Activated T-helper 2 cell treated with anti-CD3 and anti-CD28 coated beads, Interferon-gamma antibody, Interleukin-2, Interleukin-4, amounts not matched to agents 10 μg/mL and 5 μg/mL and 100 μg/mL, durations not matched to agents 14 hours and 24 hours and 36 hours (primary cell): ENCODE measurements at regions not wholly inside any gene's neighbourhood (a gene's known extent, or its start where the extent isn't known, plus 50 kb on each side); places are given as distances from the start of the nearest gene placed in this dataset.

Experiments
- DNase-seq: peaks from one replicate; pipeline ENCODE4 v3.0.0; 2021; ENCODE audit warnings: low spot score
- H3K27ac Mint-ChIP-seq: one replicate; pipeline ENCODE4 v1.8.0; 2021; ENCODE audit warnings: mixed read lengths
- H3K27me3 Mint-ChIP-seq: one replicate; pipeline ENCODE4 v1.8.0; 2021; ENCODE audit warnings: low read depth, mixed read lengths
- H3K36me3 Mint-ChIP-seq: one replicate; pipeline ENCODE4 v1.8.0; 2021; ENCODE audit warnings: low read depth, mixed read lengths
- H3K4me1 Mint-ChIP-seq: one replicate; pipeline ENCODE4 v1.8.0; 2021; ENCODE audit warnings: low read depth, mixed read lengths
- H3K4me3 Mint-ChIP-seq: one replicate; pipeline ENCODE4 v1.8.0; 2021; ENCODE audit warnings: low read depth, mild to moderate bottlenecking, moderate library complexity, mixed read lengths
- H3K9me3 Mint-ChIP-seq: one replicate; pipeline ENCODE4 v1.8.0; 2021; ENCODE audit warnings: mixed read lengths
- intact Hi-C: fragments of 100-400 bp; cut with micrococcal nuclease; formaldehyde crosslinking; loops from one replicate; pipeline ENCODE4 v1.15.1; 2023

DNA sequence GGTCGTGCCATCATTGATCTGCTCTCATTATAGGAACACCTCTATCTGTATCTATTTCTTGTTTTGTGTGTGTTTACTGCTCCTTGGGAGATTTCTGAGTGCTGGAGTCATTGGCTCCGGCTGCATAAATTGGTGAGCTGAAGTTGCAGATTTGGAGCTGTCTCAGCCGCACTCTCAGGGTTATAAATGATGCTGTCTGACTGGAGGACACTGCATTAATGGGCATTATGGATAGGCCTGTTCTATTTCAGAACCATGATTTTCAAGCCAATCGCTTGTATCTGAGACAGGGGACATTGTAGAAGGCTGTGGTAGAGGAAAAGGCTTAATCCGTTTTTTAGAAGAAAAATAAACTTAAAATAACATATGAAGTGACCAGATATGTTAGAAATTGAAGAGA is 126.4 kb upstream of the KIF2B start:
- Mint-ChIP-seq H3K4me1 (no peaks in the 10 kb centered on the region), H3K27me3 (no peaks in the 10 kb centered on the region), H3K36me3 (no peaks in the 10 kb centered on the region), H3K9me3 (peaks cover 54% of the 10 kb centered on the region), H3K4me3 (no peak overlapping the region), H3K27ac (no peak overlapping the region)
- intact Hi-C loops = no loop called here
- no peak for DNase-seq

DNA sequence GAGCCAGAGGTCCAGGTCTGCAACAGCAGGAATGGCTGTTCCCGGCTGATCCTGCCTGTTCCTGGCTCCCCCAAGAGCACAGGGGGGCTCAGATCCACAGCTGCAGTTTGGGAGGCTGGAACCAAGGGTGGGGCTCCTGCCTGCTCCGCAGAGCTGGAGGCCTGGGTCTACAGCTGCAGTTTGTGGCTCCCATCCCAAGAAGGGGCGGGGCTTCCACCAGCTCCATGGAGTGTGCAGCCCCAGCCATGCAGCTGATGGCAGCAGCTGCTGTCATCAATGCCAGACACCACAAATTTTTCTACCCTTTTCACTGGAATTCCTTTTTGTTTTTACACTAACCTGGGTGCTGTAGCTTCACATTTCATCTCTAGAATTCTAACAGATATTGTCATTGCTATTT is 135.4 kb upstream of the KIF2B start:
- Mint-ChIP-seq H3K27me3 (no peaks in the 10 kb centered on the region), H3K27ac (no peak overlapping the region), H3K9me3 (peaks cover 52% of the 10 kb centered on the region), H3K36me3 (no peaks in the 10 kb centered on the region), H3K4me3 (no peak overlapping the region), H3K4me1 (no peaks in the 10 kb centered on the region)
- DNase-seq = no peak
- intact Hi-C loops = no loop called here

DNA sequence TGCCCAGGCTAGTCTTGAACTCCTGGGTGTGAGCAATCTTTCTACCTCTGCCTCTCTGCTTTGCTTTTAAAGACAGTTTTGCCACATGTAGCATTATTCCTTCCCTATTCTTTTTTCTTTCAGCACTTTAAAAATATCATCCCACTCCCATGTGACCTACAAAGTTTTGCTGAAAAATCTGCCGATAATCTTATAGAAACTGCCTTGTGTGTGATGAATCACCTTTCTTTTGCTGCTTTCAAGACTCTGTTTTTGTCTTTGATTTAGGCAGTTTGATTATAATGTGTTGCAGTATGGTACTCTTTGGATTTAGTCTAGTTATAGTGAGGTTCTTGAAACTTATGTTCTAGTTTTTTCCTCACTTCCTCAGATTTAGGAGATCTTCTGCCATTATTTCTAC is 142.0 kb upstream of the KIF2B start:
- Mint-ChIP-seq H3K36me3 (no peaks in the 10 kb centered on the region), H3K9me3 (peaks cover 45% of the 10 kb centered on the region), H3K27me3 (no peaks in the 10 kb centered on the region), H3K4me1 (no peaks in the 10 kb centered on the region), H3K4me3 (no peak overlapping the region), H3K27ac (no peak overlapping the region)
- intact Hi-C loops = no loop called here
- no peak for DNase-seq

- intact Hi-C loops = no loop called here
Observed at GRCh38 chr17:53668854-53669253, 153.9 kb upstream of the KIF2B start.

GRCh38 chr17:53662608-53663007 is 160.1 kb upstream of the KIF2B start:
- H3K9me3 Mint-ChIP-seq = peaks cover 51% of the 10 kb centered on the region
- intact Hi-C loops = no loop called here
- no peak overlapping the region for H3K4me3 Mint-ChIP-seq
- H3K27ac Mint-ChIP-seq = no peak overlapping the region
- H3K27me3 Mint-ChIP-seq = no peaks in the 10 kb centered on the region
- no peak for DNase-seq
- H3K4me1 Mint-ChIP-seq = no peaks in the 10 kb centered on the region
- no peaks in the 10 kb centered on the region for H3K36me3 Mint-ChIP-seq

More at GRCh38 chr17:53668854-53669253, 153.9 kb upstream of the KIF2B start:
- DNase-seq = no peak
- Mint-ChIP-seq H3K4me1 (no peaks in the 10 kb centered on the region), H3K9me3 (peaks cover 45% of the 10 kb centered on the region), H3K4me3 (no peak overlapping the region), H3K27me3 (no peaks in the 10 kb centered on the region), H3K36me3 (no peaks in the 10 kb centered on the region), H3K27ac (no peak overlapping the region)

GRCh38 chr17:53659181-53659580 is 163.5 kb upstream of the KIF2B start:
- Mint-ChIP-seq H3K9me3 (peaks cover 42% of the 10 kb centered on the region), H3K27me3 (no peaks in the 10 kb centered on the region), H3K4me3 (no peak overlapping the region), H3K4me1 (no peaks in the 10 kb centered on the region), H3K36me3 (no peaks in the 10 kb centered on the region), H3K27ac (no peak overlapping the region)
- DNase-seq = no peak
- intact Hi-C loops = no loop called here

DNA sequence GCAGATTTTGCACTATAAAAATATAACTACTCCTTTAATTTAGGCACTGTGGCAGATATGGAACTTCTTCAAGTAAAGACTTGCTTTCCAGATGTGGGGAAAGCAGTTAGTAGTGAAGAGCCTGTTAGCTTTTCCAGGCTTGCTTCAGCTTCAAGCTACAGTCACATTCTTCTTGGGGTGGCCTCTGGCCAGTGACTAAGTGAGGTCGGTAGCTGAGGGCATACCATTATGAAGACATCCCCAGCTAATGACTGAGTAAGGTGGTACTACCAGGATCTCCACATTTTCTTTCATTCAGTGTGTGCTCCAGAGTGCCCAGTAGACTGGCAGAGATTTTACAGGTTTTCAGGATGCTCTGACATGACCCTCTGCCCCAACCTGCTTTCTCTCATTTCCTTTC is 167.1 kb upstream of the KIF2B start:
- Mint-ChIP-seq H3K4me1 (no peaks in the 10 kb centered on the region), H3K27ac (no peak overlapping the region), H3K36me3 (no peaks in the 10 kb centered on the region), H3K4me3 (no peak overlapping the region), H3K9me3 (peaks cover 28% of the 10 kb centered on the region), H3K27me3 (no peaks in the 10 kb centered on the region)
- intact Hi-C loops = no loop called here
- DNase-seq = no peak

DNA sequence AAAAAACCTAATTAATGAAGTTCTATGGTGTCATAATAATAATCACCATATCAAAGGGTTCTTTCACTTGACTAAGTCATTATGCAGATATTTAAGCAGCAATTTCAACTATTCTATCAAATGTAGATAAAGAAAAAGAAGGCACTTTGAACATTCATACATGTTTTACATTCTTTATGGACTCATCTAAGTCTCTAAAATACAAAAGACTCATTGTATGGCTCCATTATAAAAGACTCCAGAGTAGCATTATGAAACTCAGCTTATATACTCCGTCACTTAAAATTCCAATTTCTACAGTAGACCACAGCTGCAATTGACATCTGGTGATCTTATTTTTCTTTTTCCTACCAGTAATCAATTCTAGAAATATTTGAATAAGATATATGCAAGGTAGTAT is 173.5 kb upstream of the KIF2B start:
- no peak for DNase-seq
- H3K27me3 Mint-ChIP-seq = no peaks in the 10 kb centered on the region
- no peak overlapping the region for H3K27ac Mint-ChIP-seq
- no peaks in the 10 kb centered on the region for H3K4me1 Mint-ChIP-seq
- H3K4me3 Mint-ChIP-seq = no peak overlapping the region
- intact Hi-C loops = no loop called here
- H3K9me3 Mint-ChIP-seq = peaks cover 30% of the 10 kb centered on the region
- no peaks in the 10 kb centered on the region for H3K36me3 Mint-ChIP-seq

DNA sequence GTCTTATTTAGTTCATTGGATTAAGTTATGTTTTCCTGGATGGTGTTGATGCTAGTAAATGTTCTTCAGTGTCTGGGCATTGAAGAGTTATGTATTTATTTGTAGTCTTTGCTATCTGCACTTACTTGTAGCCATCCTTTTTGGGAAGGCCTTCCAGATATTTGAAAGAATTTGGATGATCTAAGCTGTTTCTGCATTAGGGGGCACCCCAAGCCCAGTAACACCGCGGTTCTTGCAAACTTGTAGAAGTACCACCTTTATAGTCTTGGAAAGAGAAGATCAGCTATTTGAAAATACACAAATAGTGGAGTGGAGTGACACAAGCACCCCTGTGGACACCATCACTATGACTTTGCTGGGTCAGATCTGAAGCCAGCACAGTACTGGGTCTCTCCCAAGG is 175.9 kb upstream of the KIF2B start:
- Mint-ChIP-seq H3K9me3 (peaks cover 36% of the 10 kb centered on the region), H3K4me1 (no peaks in the 10 kb centered on the region), H3K27me3 (no peaks in the 10 kb centered on the region), H3K36me3 (no peaks in the 10 kb centered on the region), H3K27ac (no peak overlapping the region), H3K4me3 (no peak overlapping the region)
- no peak for DNase-seq
- intact Hi-C loops = no loop called here

DNA sequence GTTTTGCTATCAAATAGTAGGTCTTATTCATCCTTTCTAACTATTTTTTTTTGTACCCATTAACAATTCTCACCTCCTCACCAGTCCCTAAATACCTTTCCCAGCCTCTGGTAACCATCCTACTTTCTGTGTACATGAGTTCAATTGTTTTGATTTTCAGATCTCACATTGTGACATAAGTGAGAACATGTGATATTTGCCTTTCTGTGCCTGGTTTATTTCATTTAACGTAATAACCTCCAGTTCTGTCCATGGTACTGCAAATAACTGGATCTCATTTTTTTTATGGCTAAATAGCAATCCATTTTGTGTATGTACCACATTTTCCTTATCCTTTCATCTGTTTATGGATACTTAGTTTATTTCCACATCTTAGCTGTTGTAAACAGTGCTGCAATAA is 181.9 kb upstream of the KIF2B start:
- Mint-ChIP-seq H3K27ac (no peak overlapping the region), H3K9me3 (peaks cover 45% of the 10 kb centered on the region), H3K4me3 (no peak overlapping the region), H3K36me3 (no peaks in the 10 kb centered on the region), H3K27me3 (no peaks in the 10 kb centered on the region), H3K4me1 (no peaks in the 10 kb centered on the region)
- intact Hi-C loops = no loop called here
- no peak for DNase-seq

DNA sequence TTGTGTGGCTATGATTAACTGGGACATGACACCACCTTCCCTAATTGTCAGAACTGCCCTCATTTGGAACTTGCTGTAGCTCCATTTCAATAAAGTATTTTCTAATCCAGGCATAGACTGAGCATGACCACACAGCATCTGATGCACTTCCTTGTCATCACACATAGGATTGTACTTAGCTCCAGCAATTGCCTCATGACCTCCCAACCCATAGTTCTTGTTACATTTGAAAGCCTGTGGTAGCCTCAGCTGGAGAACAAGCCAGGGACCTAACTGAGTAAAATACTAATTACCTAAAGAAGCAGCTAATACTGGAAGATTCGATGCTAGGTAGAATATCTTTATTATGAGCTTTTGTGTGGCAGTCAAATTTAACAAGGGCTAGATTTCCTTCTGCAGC is 187.3 kb upstream of the KIF2B start:
- intact Hi-C loops = no loop called here
- no peaks in the 10 kb centered on the region for H3K4me1 Mint-ChIP-seq
- H3K27ac Mint-ChIP-seq = no peak overlapping the region
- H3K4me3 Mint-ChIP-seq = no peak overlapping the region
- H3K9me3 Mint-ChIP-seq = peaks cover 47% of the 10 kb centered on the region
- no peaks in the 10 kb centered on the region for H3K27me3 Mint-ChIP-seq
- DNase-seq = no peak
- H3K36me3 Mint-ChIP-seq = no peaks in the 10 kb centered on the region

- no peak for DNase-seq
- Mint-ChIP-seq H3K4me1 (no peaks in the 10 kb centered on the region), H3K36me3 (no peaks in the 10 kb centered on the region), H3K27ac (no peak overlapping the region), H3K9me3 (peaks cover 43% of the 10 kb centered on the region), H3K4me3 (no peak overlapping the region), H3K27me3 (no peaks in the 10 kb centered on the region)
- intact Hi-C loops = no loop called here
Observed at GRCh38 chr17:53633856-53634255, 188.9 kb upstream of the KIF2B start.

- intact Hi-C loops = no loop called here
- Mint-ChIP-seq H3K27ac (no peak overlapping the region), H3K9me3 (peaks cover 44% of the 10 kb centered on the region), H3K36me3 (no peaks in the 10 kb centered on the region), H3K4me3 (no peak overlapping the region), H3K4me1 (no peaks in the 10 kb centered on the region), H3K27me3 (no peaks in the 10 kb centered on the region)
- DNase-seq = no peak
Observed at GRCh38 chr17:53631486-53631885, 191.2 kb upstream of the KIF2B start.

GRCh38 chr17:53630638-53631037 is 192.1 kb upstream of the KIF2B start:
- DNase-seq = no peak

More at GRCh38 chr17:53630638-53631037, 192.1 kb upstream of the KIF2B start:
- Mint-ChIP-seq H3K36me3 (no peaks in the 10 kb centered on the region), H3K4me3 (no peak overlapping the region), H3K27me3 (no peaks in the 10 kb centered on the region), H3K4me1 (no peaks in the 10 kb centered on the region), H3K27ac (no peak overlapping the region), H3K9me3 (peaks cover 38% of the 10 kb centered on the region)
- intact Hi-C loops = no loop called here
